ENCODE measurements at regions not wholly inside any gene's neighbourhood (a gene's known extent, or its start where the extent isn't known, plus 50 kb on each side); places are given as distances from the start of the nearest gene placed in this dataset.

GRCh38 chr9:80866121-80866520 is 823.2 kb downstream of the TLE1 start:
- TF ChIP-seq, protein P1, sequence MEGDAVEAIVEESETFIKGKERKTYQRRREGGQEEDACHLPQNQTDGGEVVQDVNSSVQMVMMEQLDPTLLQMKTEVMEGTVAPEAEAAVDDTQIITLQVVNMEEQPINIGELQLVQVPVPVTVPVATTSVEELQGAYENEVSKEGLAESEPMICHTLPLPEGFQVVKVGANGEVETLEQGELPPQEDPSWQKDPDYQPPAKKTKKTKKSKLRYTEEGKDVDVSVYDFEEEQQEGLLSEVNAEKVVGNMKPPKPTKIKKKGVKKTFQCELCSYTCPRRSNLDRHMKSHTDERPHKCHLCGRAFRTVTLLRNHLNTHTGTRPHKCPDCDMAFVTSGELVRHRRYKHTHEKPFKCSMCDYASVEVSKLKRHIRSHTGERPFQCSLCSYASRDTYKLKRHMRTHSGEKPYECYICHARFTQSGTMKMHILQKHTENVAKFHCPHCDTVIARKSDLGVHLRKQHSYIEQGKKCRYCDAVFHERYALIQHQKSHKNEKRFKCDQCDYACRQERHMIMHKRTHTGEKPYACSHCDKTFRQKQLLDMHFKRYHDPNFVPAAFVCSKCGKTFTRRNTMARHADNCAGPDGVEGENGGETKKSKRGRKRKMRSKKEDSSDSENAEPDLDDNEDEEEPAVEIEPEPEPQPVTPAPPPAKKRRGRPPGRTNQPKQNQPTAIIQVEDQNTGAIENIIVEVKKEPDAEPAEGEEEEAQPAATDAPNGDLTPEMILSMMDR (IDR thresholded peaks at IDR 0.05; ENCODE audit: control extremely low read depth in 1 of 3, insufficient read depth in 1 of 3, low read depth in 1 of 3, low read length in 3 of 3) = no peak
- TF ChIP-seq GTF2F1 (IDR thresholded peaks at IDR 0.05; ENCODE audit: borderline replicate concordance, low read depth, low read length) = no peak
- TF ChIP-seq MAFK (IDR thresholded peaks at IDR 0.05; ENCODE audit: low read depth, low read length) = no peak
- no peak for TF ChIP-seq RAD21 (IDR thresholded peaks at IDR 0.05 in 1 of 2, conservative IDR thresholded peaks at IDR 0.05 in 1 of 2; ENCODE audit: low read depth in 2 of 2, low read length in 2 of 2)
- TF ChIP-seq HDAC2 (IDR thresholded peaks at IDR 0.05; ENCODE audit: borderline replicate concordance in 1 of 2, low read depth in 2 of 2, low read length in 2 of 2) = no peak
- TF ChIP-seq CEBPB (IDR thresholded peaks at IDR 0.05; ENCODE audit: low read depth, low read length) = no peak
- no peak for TF ChIP-seq SIN3A (conservative IDR thresholded peaks at IDR 0.05 in 1 of 2, IDR thresholded peaks at IDR 0.05 in 1 of 2; ENCODE audit: low read depth in 1 of 2, low read length in 2 of 2)
- TF ChIP-seq ATF3 (IDR thresholded peaks at IDR 0.05; ENCODE audit: insufficient read depth, low read depth, low read length) = no peak
- no peak for TF ChIP-seq JUN (IDR thresholded peaks at IDR 0.05; ENCODE audit: low read depth, low read length)
- TF ChIP-seq MAX (IDR thresholded peaks at IDR 0.05) = no peak
